Nephron progenitor cell (in vitro differentiated cells): ENCODE measurements at regions not wholly inside any gene's neighbourhood (a gene's known extent, or its start where the extent isn't known, plus 50 kb on each side); places are given as distances from the start of the nearest gene placed in this dataset.

Source experiments
- DNase-seq: peaks from one replicate; pipeline ENCODE4 v3.0.0; 2021
- H3K27ac Mint-ChIP-seq: 2 replicates; pipeline ENCODE4 v1.8.0; 2021; ENCODE audit warnings: mild to moderate bottlenecking, moderate library complexity, mixed read lengths
- H3K27me3 Mint-ChIP-seq: 2 replicates; pipeline ENCODE4 v1.8.0; 2021; ENCODE audit warnings: mild to moderate bottlenecking, low read depth, mixed read lengths; ENCODE audit not compliant: poor library complexity
- H3K36me3 Mint-ChIP-seq: 2 replicates; pipeline ENCODE4 v1.8.0; 2021; ENCODE audit warnings: low read depth, mixed read lengths
- H3K4me1 Mint-ChIP-seq: 2 replicates; pipeline ENCODE4 v1.8.0; 2021; ENCODE audit warnings: mixed read lengths
- H3K4me3 Mint-ChIP-seq: 2 replicates; pipeline ENCODE4 v1.8.0; 2021; ENCODE audit warnings: mild to moderate bottlenecking, moderate library complexity, mixed read lengths
- H3K9me3 Mint-ChIP-seq: 2 replicates; pipeline ENCODE4 v1.8.0; 2021; ENCODE audit warnings: mild to moderate bottlenecking, moderate library complexity, mixed read lengths
- CTCF ChIP-seq: fragments of 200-600 bp; sonication (generic); IDR thresholded peaks from 2 replicates; pipeline ENCODE4 v1.5.0; 2021; ENCODE audit warnings: antibody characterized with exemption

GRCh38 chr1:2923351-2923750, 97.9 kb upstream of the ACTRT2 start:
- H3K36me3 Mint-ChIP-seq, result no peaks in the 10 kb centered on the region
- peaks cover 5% of the 10 kb centered on the region for H3K4me1 Mint-ChIP-seq
- no peak overlapping the region for H3K27ac Mint-ChIP-seq
- peaks cover 79% of the 10 kb centered on the region for H3K9me3 Mint-ChIP-seq
- no peak for TF ChIP-seq CTCF
- H3K4me3 Mint-ChIP-seq, result no peak overlapping the region
- no peaks in the 10 kb centered on the region for H3K27me3 Mint-ChIP-seq
- DNase-seq, result no peak

- Mint-ChIP-seq H3K27me3 (no peaks in the 10 kb centered on the region), H3K9me3 (peaks cover 79% of the 10 kb centered on the region), H3K4me3 (no peak overlapping the region), H3K4me1 (peaks cover 5% of the 10 kb centered on the region), H3K36me3 (no peaks in the 10 kb centered on the region), H3K27ac (no peak overlapping the region)
- TF ChIP-seq CTCF, result no peak
- no peak for DNase-seq
These were observed 96.0 kb upstream of the ACTRT2 start for GRCh38 chr1:2925291-2925690.

GRCh38 chr1:2925918-2926317, 95.3 kb upstream of the ACTRT2 start:
- H3K27ac Mint-ChIP-seq, result no peak overlapping the region
- TF ChIP-seq CTCF, result no peak
- peaks cover 5% of the 10 kb centered on the region for H3K4me1 Mint-ChIP-seq
- DNase-seq, result peak; percentile 20
- H3K4me3 Mint-ChIP-seq, result no peak overlapping the region
- no peaks in the 10 kb centered on the region for H3K27me3 Mint-ChIP-seq
- peaks cover 79% of the 10 kb centered on the region for H3K9me3 Mint-ChIP-seq
- no peaks in the 10 kb centered on the region for H3K36me3 Mint-ChIP-seq

- no peaks in the 10 kb centered on the region for H3K36me3 Mint-ChIP-seq
- DNase-seq, result no peak
- H3K27me3 Mint-ChIP-seq, result no peaks in the 10 kb centered on the region
- H3K27ac Mint-ChIP-seq, result no peak overlapping the region
- peaks cover 79% of the 10 kb centered on the region for H3K9me3 Mint-ChIP-seq
- peaks cover 5% of the 10 kb centered on the region for H3K4me1 Mint-ChIP-seq
- no peak for TF ChIP-seq CTCF
- no peak overlapping the region for H3K4me3 Mint-ChIP-seq
These were observed 94.7 kb upstream of the ACTRT2 start for GRCh38 chr1:2926447-2927055.

GRCh38 chr1:2927393-2928360, 93.6 kb upstream of the ACTRT2 start:
- DNase-seq, result no peak
- Mint-ChIP-seq H3K9me3 (peaks cover 84% of the 10 kb centered on the region), H3K36me3 (no peaks in the 10 kb centered on the region), H3K27me3 (peaks cover 4% of the 10 kb centered on the region), H3K4me3 (peak overlapping the region; percentile 25), H3K4me1 (peaks cover 5% of the 10 kb centered on the region), H3K27ac (no peak overlapping the region)
- no peak for TF ChIP-seq CTCF
